GM23248 (cell line): ENCODE measurements at regions not wholly inside any gene's neighbourhood (a gene's known extent, or its start where the extent isn't known, plus 50 kb on each side); places are given as distances from the start of the nearest gene placed in this dataset.

Experiments used
- DNase-seq: peaks from one replicate; pipeline ENCODE4 v3.0.0-alpha.2; 2015
- H2AFZ ChIP-seq: fragments of 200-600 bp; sonication (generic); 2 replicates; pipeline ENCODE4 v1.6.1; 2016; ENCODE audit warnings: antibody characterized with exemption
- H3F3A ChIP-seq: fragments of 200-600 bp; sonication (generic); 2 replicates; pipeline ENCODE4 v1.6.1; 2016; ENCODE audit warnings: mild to moderate bottlenecking, antibody characterized with exemption, mixed run types; ENCODE audit not compliant: insufficient read depth
- H3K27ac ChIP-seq: fragments of 200-600 bp; sonication (generic); 2 replicates; pipeline ENCODE4 v1.5.1; 2016; ENCODE audit warnings: mild to moderate bottlenecking
- H3K27me3 ChIP-seq: fragments of 200-600 bp; sonication (generic); replicated peaks from 2 replicates; pipeline ENCODE4 v1.6.1; 2016; ENCODE audit warnings: mild to moderate bottlenecking; ENCODE audit not compliant: insufficient read depth
- H3K36me3 ChIP-seq: fragments of 200-600 bp; sonication (generic); 2 replicates; pipeline ENCODE4 v1.6.1; 2016; ENCODE audit warnings: low read depth, mild to moderate bottlenecking
- H3K4me1 ChIP-seq: fragments of 200-600 bp; sonication (generic); 2 replicates; pipeline ENCODE4 v1.6.1; 2016; ENCODE audit warnings: mild to moderate bottlenecking; ENCODE audit not compliant: insufficient read depth
- H3K4me2 ChIP-seq: fragments of 200-600 bp; sonication (generic); one replicate; pipeline ENCODE4 v1.6.1; 2016; ENCODE audit warnings: mild to moderate bottlenecking; ENCODE audit not compliant: unreplicated experiment
- H3K4me3 ChIP-seq: fragments of 200-600 bp; sonication (generic); 2 replicates; pipeline ENCODE4 v1.5.1; 2016; ENCODE audit warnings: mild to moderate bottlenecking
- H3K79me2 ChIP-seq: fragments of 200-600 bp; sonication (generic); 2 replicates; pipeline ENCODE4 v1.6.1; 2016; ENCODE audit warnings: mild to moderate bottlenecking; ENCODE audit not compliant: insufficient read depth
- H3K9ac ChIP-seq: fragments of 200-600 bp; sonication (generic); 2 replicates; pipeline ENCODE4 v1.6.1; 2016; ENCODE audit warnings: mild to moderate bottlenecking
- H3K9me2 ChIP-seq: fragments of 200-600 bp; sonication (generic); 2 replicates; pipeline ENCODE4 v1.6.1; 2016; ENCODE audit warnings: mixed run types, mild to moderate bottlenecking, moderate library complexity; ENCODE audit not compliant: insufficient read depth
- H3K9me3 ChIP-seq: fragments of 200-600 bp; sonication (generic); one replicate; pipeline ENCODE4 v1.6.1; 2017; ENCODE audit warnings: low read depth
- H4K20me1 ChIP-seq: fragments of 200-600 bp; sonication (generic); 2 replicates; pipeline ENCODE4 v1.6.0; 2016; ENCODE audit not compliant: insufficient read depth
- EZH2 ChIP-seq: fragments of 200-600 bp; sonication (generic); IDR thresholded peaks from 2 replicates; pipeline ENCODE4 v1.6.1; 2018; ENCODE audit warnings: antibody characterized with exemption, mild to moderate bottlenecking; ENCODE audit not compliant: insufficient read depth, poor library complexity, severe bottlenecking
- EZH2phosphoT487 ChIP-seq: fragments of 200-600 bp; sonication (generic); IDR thresholded peaks from 2 replicates; pipeline ENCODE4 v1.6.1; 2018; ENCODE audit warnings: antibody characterized with exemption, moderate library complexity, mild to moderate bottlenecking, low read depth; ENCODE audit not compliant: insufficient read depth
- WGBS, 2 experiments: methylation state at CpG; one replicate each; pipeline ENCODE4 v1.1.6; 2015 to 2017; ENCODE audit warnings: low lambda C conversion rate in 2 of 2, low coverage in 1 of 2; ENCODE audit errors: missing lambda C conversion rate in 2 of 2; 5-methylcytosine and 5-hydroxymethylcytosine counted together
- in situ Hi-C: fragments of 300-500 bp; cut with MboI; formaldehyde crosslinking; loops from 2 replicates; pipeline ENCODE4 v1.15.0; 2020

DNA sequence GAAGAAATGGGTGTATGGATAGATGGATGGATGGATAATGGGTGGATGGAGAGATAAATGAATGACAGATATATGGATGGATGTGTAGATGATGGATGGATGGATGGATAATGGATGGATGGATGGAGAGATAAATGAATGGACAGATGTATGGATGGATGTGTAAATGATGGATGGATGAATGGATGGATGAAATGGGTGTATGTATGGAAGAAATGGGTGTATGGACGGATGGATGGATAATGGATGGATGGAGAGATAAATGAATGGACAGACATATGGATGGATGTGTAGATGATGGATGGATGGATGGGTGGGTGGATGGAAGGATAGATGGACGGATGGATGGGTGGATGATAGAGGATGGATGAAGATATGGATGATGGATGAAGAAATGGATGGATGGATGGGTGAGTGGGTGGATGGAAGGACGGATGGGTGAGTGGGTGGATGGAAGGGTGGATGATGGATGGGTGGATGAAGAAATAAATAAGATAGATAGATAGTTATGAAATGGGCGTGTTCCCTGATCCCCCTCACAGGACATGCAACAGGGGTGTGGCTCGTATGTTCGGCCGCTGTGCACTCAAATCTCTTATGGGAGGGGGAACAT, 91.1 kb upstream of the NKX1-1 start:
- WGBS, 2 experiments: 42 to 65% methylated on average over 6 to 7 of the region's 7 CpGs
- H2AFZ ChIP-seq: no peak overlapping the region

DNA sequence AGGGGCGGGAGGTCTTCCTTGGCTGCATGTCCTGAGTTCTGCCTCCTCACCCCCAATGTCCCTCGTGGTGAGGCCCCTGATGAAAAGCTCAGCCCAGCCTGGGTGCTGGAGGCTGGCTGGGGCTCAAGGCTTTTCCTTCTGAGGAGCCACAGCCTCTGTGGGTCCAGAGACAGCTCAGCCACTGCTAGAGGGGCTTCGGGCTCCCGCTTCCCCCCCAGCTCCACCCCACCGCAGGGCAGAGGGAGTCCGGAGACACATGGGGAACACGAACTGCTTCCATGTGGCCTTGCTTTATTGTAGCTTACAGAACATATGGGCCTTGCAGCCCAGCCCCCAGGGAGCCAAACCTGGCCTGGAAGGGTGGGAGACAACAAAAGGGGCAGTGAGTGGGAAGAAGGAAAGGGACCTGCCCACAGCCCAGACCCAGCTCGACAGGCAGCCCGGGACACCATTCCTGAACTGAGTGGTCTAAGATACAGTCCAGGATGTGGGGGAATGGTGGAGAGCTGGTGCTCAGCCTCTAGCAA, 89.9 kb upstream of the NKX1-1 start:
- 20 to 23% methylated on average over 9 of the region's 9 CpGs for WGBS, 2 experiments
- Histone ChIP-seq H3K9me3 (no peaks in the 10 kb centered on the region), H3K36me3 (no peaks in the 10 kb centered on the region), H3K4me1 (no peaks in the 10 kb centered on the region), H3F3A (no peaks in the 10 kb centered on the region), H2AFZ (no peak overlapping the region), H4K20me1 (no peaks in the 10 kb centered on the region), H3K79me2 (no peaks in the 10 kb centered on the region), H3K4me2 (no peak overlapping the region), H3K9me2 (no peaks in the 10 kb centered on the region), H3K27ac (no peak overlapping the region), H3K9ac (no peak overlapping the region), H3K4me3 (no peak overlapping the region), H3K27me3 (peaks cover 18% of the 10 kb centered on the region; the same call in 1 of the 2 replicates)
- DNase-seq: no peak
- TF ChIP-seq EZH2 (no peak), EZH2phosphoT487 (no peak)
- in situ Hi-C loops: no loop called here

More for the DNA sequence above, 91.1 kb upstream of the NKX1-1 start:
- H3K4me3 ChIP-seq: no peak overlapping the region
- DNase-seq: no peak
- no peaks in the 10 kb centered on the region for H4K20me1 ChIP-seq
- H3K4me1 ChIP-seq: no peaks in the 10 kb centered on the region
- no peaks in the 10 kb centered on the region for H3K9me3 ChIP-seq
- H3K79me2 ChIP-seq: no peaks in the 10 kb centered on the region
- no peaks in the 10 kb centered on the region for H3K36me3 ChIP-seq
- no peak overlapping the region for H3K9ac ChIP-seq
- in situ Hi-C loops: no loop called here
- H3K4me2 ChIP-seq: no peak overlapping the region
- no peak overlapping the region for H3K27ac ChIP-seq
- TF ChIP-seq EZH2 (no peak), EZH2phosphoT487 (no peak)
- H3K27me3 ChIP-seq: peaks cover 9% of the 10 kb centered on the region; the same call in 1 of the 2 replicates
- no peaks in the 10 kb centered on the region for H3K9me2 ChIP-seq
- no peaks in the 10 kb centered on the region for H3F3A ChIP-seq

GRCh38 chr4:1495416-1496115, 89.3 kb upstream of the NKX1-1 start:
- no peak overlapping the region for H3K9ac ChIP-seq
- no peaks in the 10 kb centered on the region for H3K9me3 ChIP-seq
- H3K79me2 ChIP-seq: no peaks in the 10 kb centered on the region
- H3K9me2 ChIP-seq: no peaks in the 10 kb centered on the region
- no peak overlapping the region for H3K4me2 ChIP-seq
- H2AFZ ChIP-seq: no peak overlapping the region
- DNase-seq: no peak
- no peak overlapping the region for H3K27ac ChIP-seq
- H3F3A ChIP-seq: no peaks in the 10 kb centered on the region
- H3K36me3 ChIP-seq: no peaks in the 10 kb centered on the region
- no peaks in the 10 kb centered on the region for H4K20me1 ChIP-seq
- no peaks in the 10 kb centered on the region for H3K4me1 ChIP-seq
- H3K27me3 ChIP-seq: peaks cover 18% of the 10 kb centered on the region; the same call in 1 of the 2 replicates
- no peak overlapping the region for H3K4me3 ChIP-seq
- in situ Hi-C loops: no loop called here
- no peak for TF ChIP-seq EZH2
- TF ChIP-seq EZH2phosphoT487: no peak
- WGBS, 2 experiments: 57% methylated on average over 23 to 31 of the region's 34 CpGs

- H3K4me3 ChIP-seq: no peak overlapping the region
- no peak for TF ChIP-seq EZH2
- no peak for TF ChIP-seq EZH2phosphoT487
- no peaks in the 10 kb centered on the region for H3K79me2 ChIP-seq
- in situ Hi-C loops: no loop called here
- no peaks in the 10 kb centered on the region for H4K20me1 ChIP-seq
- no peaks in the 10 kb centered on the region for H3K4me1 ChIP-seq
- H3K9me2 ChIP-seq: no peaks in the 10 kb centered on the region
- H3K36me3 ChIP-seq: no peaks in the 10 kb centered on the region
- DNase-seq: no peak
- no peak overlapping the region for H3K9ac ChIP-seq
- H3K27ac ChIP-seq: no peak overlapping the region
- H3F3A ChIP-seq: no peaks in the 10 kb centered on the region
- WGBS, 2 experiments: 50 to 53% methylated on average over 37 of the region's 37 CpGs
- no peak overlapping the region for H3K4me2 ChIP-seq
- H3K9me3 ChIP-seq: no peaks in the 10 kb centered on the region
- peaks cover 18% of the 10 kb centered on the region; the same call in 1 of the 2 replicates for H3K27me3 ChIP-seq
- H2AFZ ChIP-seq: no peak overlapping the region
Measured at GRCh38 chr4:1494416-1495315, 88.4 kb upstream of the NKX1-1 start.
